ENCODE measurements at regions not wholly inside any gene's neighbourhood (a gene's known extent, or its start where the extent isn't known, plus 50 kb on each side); places are given as distances from the start of the nearest gene placed in this dataset.

DNA sequence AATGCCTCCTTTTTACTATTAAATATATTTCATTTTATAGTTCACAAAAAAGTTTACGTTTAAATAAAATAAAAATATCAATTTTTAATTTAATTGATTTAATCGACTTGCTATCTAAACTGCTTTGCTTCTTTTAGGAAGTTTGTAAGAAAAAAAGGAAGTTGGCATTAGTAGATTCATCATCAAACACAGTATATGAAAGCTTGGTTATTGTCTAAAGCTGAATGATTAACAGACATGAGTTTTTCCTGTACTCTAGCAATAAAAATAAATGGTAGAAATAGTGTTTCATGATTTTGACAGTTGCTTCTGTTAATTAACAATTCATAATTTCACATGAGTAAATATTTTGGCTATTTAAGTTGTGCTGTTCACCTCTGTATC lies 1285.5 kb upstream of the GJE1 start:
- TF ChIP-seq, protein P1, sequence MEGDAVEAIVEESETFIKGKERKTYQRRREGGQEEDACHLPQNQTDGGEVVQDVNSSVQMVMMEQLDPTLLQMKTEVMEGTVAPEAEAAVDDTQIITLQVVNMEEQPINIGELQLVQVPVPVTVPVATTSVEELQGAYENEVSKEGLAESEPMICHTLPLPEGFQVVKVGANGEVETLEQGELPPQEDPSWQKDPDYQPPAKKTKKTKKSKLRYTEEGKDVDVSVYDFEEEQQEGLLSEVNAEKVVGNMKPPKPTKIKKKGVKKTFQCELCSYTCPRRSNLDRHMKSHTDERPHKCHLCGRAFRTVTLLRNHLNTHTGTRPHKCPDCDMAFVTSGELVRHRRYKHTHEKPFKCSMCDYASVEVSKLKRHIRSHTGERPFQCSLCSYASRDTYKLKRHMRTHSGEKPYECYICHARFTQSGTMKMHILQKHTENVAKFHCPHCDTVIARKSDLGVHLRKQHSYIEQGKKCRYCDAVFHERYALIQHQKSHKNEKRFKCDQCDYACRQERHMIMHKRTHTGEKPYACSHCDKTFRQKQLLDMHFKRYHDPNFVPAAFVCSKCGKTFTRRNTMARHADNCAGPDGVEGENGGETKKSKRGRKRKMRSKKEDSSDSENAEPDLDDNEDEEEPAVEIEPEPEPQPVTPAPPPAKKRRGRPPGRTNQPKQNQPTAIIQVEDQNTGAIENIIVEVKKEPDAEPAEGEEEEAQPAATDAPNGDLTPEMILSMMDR (IDR thresholded peaks at IDR 0.05; ENCODE audit: insufficient read depth, low read depth, low read length, missing control alignments): no peak
- DNase-seq (ENCODE audit: low read depth): no peak
- H3K4me3 ChIP-seq (ENCODE audit: low read length): no peak overlapping the region

DNA sequence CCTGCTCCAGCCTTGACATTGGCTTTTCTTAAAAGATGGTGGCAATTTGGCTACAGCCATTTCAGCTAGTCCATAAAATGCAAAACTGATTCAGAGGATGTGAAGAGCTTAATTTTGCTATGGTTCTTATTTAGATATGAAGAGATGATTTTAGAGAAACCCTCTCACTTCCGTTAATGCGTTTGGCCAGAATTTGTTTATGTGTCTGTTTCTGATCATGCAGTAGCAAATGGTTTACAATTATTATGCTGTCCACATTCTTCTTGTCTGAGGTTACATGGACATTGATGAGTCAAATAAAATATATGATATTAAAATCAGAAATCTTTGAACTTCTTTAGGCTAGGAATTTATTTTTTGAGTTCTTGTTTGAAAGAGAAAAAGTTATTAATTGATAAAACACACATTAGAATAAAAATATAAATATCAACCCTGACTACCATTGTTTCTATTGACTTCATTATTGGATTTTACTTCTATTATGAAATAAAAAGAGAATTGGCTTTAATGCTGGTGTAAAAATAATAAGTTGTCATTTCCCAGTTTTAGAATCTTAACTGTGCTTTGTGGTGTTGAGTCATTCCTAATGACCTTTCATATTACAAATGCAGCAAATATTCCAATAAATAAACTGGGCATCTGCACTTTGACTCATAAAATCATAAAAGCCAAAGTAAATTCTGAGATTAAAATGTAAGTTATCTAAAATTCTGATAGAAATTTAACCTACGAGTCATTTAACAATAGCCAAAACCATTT lies 1286.0 kb upstream of the GJE1 start:
- peak; percentile 20 for DNase-seq (ENCODE audit: low read depth)
- no peak overlapping the region for H3K4me3 ChIP-seq (ENCODE audit: low read length)
- TF ChIP-seq, protein P1 (IDR thresholded peaks at IDR 0.05; ENCODE audit: insufficient read depth, low read depth, low read length, missing control alignments): no peak

GRCh38 chr6:140845701-140846100 lies 1287.0 kb upstream of the GJE1 start:
- DNase-seq (ENCODE audit: low read depth): no peak
- H3K4me3 ChIP-seq (ENCODE audit: low read length): no peak overlapping the region
- TF ChIP-seq, protein P1 (IDR thresholded peaks at IDR 0.05; ENCODE audit: insufficient read depth, low read depth, low read length, missing control alignments): no peak

DNA sequence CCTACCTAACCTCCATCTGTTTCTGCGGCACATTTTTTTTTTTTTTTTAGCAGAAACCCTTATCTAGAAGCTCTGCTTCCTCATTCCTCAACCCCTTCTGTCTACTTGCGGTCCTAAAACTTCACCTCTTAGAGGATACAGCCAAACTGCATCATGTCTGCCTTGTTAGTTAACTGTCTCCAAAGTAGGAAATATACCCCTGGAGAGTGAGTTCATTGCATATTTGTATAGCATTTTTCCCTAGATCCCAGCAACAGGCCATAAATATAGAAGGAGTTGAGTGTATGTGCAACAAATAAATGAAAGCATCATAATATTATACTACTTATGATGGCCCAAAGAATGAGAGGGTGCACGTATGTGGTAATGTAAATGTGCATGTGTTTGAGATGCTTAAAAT lies 1288.6 kb upstream of the GJE1 start:
- no peak overlapping the region for H3K4me3 ChIP-seq (ENCODE audit: low read length)
- DNase-seq (ENCODE audit: low read depth): no peak
- TF ChIP-seq, protein P1 (IDR thresholded peaks at IDR 0.05; ENCODE audit: insufficient read depth, low read depth, low read length, missing control alignments): no peak

GRCh38 chr6:140833408-140833807 lies 1299.3 kb upstream of the GJE1 start:
- no peak for DNase-seq (ENCODE audit: low read depth)
- TF ChIP-seq, protein P1 (IDR thresholded peaks at IDR 0.05; ENCODE audit: insufficient read depth, low read depth, low read length, missing control alignments): no peak
- H3K4me3 ChIP-seq (ENCODE audit: low read length): no peak overlapping the region

DNA sequence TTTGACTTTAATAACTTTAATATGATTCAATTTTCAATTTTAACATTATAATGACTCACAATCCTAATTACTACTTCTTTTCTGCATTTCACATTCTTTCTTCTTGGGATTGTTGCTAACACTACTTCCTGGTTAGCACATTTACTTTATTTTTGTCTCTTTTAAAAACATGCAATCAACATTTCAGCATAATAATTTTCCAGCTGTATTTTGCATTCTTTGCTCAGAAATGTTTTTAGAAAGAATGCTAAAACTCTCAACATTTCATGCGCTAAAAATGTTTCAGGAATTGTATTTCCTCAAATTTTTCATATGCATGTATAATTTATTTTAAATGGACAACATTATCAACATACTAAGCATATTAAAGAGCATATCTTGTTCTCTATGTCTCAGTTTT lies 1302.1 kb upstream of the GJE1 start:
- no peak for DNase-seq (ENCODE audit: low read depth)
- TF ChIP-seq, protein P1 (IDR thresholded peaks at IDR 0.05; ENCODE audit: insufficient read depth, low read depth, low read length, missing control alignments): no peak
- no peak overlapping the region for H3K4me3 ChIP-seq (ENCODE audit: low read length)

DNA sequence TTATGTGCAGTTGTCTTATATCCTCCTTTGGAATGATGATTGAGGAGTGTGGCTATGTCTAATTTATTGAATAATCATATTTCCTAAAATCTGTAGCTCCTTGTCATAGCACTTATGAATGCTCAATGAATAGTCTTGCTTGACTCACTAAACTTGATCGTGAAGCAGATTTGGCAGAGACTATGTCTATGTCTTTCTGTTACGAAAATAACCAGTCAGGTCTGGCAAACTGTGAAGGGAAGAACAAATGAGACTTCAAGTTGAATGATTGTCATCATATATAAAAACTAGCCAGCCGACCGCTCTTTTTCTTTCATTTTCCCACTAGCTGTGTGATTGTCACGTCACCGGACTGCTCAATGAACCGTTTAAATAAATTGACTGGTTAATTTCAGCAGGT lies 1303.9 kb upstream of the GJE1 start:
- H3K4me3 ChIP-seq (ENCODE audit: low read length): no peak overlapping the region
- no peak for DNase-seq (ENCODE audit: low read depth)
- TF ChIP-seq, protein P1 (IDR thresholded peaks at IDR 0.05; ENCODE audit: insufficient read depth, low read depth, low read length, missing control alignments): no peak

Data from epithelial cell of esophagus (primary cell).